22Rv1 (cell line): ENCODE measurements at regions not wholly inside any gene's neighbourhood (a gene's known extent, or its start where the extent isn't known, plus 50 kb on each side); places are given as distances from the start of the nearest gene placed in this dataset.

Experiments used
- H3K27ac ChIP-seq: fragments of 450-650 bp; 2 replicates; pipeline ENCODE4 v1.5.1; 2017
- ZFX ChIP-seq: fragments of 450-650 bp; IDR thresholded peaks from 2 replicates; pipeline ENCODE4 v1.6.1; 2017; ENCODE audit warnings: antibody characterized with exemption, borderline replicate concordance
- TF ChIP-seq, protein P1 (sequence below): fragments of 450-650 bp; IDR thresholded peaks from 2 replicates; pipeline ENCODE4 v1.5.1; 2017; ENCODE audit warnings: mild to moderate bottlenecking

DNA sequence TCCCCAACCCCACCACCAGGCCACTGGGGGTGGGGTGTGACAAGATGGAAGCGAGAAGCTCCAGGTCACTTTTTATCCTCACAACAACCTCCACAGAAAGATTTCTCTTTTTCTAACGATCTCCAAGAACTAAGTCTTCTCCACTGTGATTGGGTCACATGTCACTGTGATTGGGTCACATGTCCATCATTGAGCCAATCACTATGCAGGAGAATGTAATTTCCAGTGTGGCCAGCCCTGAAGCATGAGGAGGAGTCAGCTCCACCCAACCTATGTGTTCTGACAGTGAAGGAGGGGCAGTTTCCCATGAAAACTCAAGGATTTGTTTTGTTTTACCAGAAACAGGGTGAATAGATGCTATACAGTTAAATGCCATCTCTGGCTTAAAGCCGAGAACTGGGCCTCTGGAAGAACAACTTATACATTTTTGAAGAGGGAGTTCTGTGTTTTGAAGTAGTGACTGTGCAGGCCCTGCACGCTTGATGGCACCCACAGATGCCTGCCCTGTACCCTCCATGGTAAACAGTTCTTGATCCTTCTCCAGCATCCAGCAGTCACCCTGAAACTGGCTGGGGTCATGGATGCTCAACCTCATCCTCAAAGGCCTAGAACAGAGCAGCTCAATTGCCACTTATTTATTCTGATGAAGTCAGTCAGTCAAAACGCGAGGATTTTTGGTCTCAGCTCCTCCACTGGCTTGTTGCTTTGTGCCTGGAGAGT is 180.4 kb upstream of the BMP4 start:
- H3K27ac ChIP-seq: no peak overlapping the region
- no peak for TF ChIP-seq ZFX
- TF ChIP-seq, protein P1, sequence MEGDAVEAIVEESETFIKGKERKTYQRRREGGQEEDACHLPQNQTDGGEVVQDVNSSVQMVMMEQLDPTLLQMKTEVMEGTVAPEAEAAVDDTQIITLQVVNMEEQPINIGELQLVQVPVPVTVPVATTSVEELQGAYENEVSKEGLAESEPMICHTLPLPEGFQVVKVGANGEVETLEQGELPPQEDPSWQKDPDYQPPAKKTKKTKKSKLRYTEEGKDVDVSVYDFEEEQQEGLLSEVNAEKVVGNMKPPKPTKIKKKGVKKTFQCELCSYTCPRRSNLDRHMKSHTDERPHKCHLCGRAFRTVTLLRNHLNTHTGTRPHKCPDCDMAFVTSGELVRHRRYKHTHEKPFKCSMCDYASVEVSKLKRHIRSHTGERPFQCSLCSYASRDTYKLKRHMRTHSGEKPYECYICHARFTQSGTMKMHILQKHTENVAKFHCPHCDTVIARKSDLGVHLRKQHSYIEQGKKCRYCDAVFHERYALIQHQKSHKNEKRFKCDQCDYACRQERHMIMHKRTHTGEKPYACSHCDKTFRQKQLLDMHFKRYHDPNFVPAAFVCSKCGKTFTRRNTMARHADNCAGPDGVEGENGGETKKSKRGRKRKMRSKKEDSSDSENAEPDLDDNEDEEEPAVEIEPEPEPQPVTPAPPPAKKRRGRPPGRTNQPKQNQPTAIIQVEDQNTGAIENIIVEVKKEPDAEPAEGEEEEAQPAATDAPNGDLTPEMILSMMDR: no peak

DNA sequence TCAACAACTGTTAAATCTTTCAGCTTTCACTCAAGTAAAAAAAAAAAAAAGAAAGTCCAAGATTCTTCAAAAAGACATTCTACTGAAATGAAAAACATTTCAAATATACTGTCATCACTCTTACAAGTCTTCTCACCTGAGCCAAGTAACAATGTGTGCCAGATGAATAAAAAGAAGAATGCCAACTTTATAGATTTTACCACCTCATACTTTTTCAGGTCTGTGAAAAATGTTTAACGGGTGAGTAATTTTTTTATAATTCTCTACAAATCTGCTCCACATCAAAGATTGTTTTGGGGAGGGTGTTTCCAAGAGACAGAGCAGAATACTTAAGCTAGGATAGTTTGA is 181.0 kb upstream of the BMP4 start:
- no peak overlapping the region for H3K27ac ChIP-seq
- no peak for TF ChIP-seq ZFX
- TF ChIP-seq, protein P1: no peak

DNA sequence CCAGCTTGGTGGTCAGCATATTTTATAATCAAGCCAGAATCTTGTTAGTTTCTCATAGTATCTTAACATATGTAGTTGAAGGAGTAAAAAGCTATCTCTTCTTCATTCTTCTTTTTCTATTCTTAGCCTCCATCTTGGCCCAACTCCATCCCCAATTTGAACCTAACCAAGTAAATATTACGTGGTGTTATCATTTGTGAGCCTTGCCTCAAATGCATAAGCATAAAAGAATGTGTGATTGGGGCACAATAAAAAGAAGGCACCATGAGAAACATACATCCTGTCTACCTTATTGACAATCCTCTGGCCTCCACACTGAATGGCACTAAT is 181.4 kb upstream of the BMP4 start:
- no peak overlapping the region for H3K27ac ChIP-seq
- TF ChIP-seq ZFX: no peak
- TF ChIP-seq, protein P1: no peak

DNA sequence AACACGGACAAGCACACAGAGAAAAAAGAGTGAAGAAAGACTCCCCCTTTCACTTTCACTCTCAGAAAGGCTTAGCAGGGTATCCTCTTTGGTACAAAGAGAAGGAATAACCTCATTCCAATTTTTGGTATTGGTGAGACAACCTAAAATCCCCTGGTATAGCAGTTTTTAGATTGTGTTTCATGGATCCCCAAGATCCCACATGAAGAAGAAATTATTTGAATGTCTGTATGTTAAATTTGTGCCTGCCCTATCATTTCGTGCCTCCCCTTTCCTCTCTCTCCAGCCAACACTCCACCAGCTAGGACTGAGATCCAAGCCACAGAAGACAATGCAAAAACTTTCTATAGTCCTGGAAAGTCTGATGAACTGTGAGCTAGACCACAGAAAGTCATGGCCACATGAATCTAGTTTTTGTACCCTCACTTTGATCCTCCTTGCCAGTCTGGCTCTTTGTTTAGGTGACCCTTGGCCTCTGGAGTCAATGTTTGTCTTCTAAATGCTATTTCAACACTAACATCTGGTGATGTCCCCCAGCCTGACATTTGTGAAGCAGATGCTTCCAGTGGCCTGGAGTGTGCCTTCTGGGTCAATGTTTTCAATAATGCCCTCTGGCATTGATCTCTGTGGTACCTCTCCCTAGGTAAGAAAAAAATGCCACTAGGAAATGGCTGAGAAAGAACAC is 181.9 kb upstream of the BMP4 start:
- H3K27ac ChIP-seq: no peak overlapping the region
- TF ChIP-seq, protein P1: no peak
- no peak for TF ChIP-seq ZFX

DNA sequence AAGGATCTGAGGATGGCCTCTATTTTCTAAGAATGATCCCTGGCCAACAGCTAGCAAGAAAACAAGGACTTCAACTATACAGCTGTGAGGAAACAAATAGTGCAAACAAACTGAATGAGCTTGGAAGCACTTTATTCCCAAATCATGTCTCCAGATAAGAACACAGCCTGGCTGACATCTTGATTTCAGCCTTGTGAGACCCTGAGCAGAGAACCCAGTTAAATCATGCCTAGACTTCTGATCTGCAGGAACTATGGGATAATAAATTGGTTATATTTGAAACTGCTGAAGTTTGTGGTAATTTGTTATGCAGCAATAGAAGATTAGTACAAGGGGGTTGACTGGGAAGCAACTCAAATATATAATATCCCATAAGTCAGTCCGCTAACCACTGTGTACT is 183.9 kb upstream of the BMP4 start:
- H3K27ac ChIP-seq: no peak overlapping the region
- TF ChIP-seq ZFX: no peak

DNA sequence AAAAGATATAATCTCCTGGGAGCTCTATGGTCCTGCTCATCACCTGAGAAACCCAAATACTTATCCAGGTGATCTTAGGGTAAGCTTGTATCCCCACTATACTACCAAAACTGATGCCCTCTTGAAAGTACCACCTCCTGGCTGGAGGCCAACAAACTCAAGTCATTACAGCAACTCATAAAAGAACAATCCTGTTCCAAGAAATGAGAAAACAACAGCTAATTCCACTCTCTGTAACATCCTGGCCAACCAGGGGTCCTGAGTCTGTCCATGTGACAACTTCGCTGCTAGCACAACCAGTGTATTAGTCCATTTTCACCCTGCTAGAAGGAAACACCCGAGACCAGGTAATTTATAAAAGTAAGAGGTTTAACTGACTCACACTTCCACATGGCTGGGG is 190.0 kb upstream of the BMP4 start:
- TF ChIP-seq ZFX: no peak
- TF ChIP-seq, protein P1: no peak
- H3K27ac ChIP-seq: no peak overlapping the region

DNA sequence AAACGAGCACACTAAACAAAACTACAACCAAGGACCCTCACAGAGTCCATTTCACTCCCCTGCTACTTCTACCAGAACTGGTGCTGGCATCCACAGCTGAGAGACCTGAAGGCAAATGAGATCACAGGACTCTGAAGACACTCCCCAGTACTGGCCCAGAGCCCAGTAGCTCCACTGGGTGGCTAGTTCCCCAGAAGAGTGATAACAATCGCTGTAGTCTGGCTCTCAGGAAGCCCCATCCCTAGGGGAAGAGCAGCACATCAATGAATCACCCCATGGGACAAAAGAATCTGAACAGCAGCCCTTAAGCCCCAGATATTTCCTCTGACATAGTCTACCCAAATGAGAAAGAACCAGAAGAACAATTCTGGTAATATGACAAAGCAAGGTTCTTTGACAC is 190.7 kb upstream of the BMP4 start:
- TF ChIP-seq, protein P1: no peak
- no peak for TF ChIP-seq ZFX
- H3K27ac ChIP-seq: no peak overlapping the region
